Activated CD4-positive, alpha-beta T cell treated with anti-CD3 and anti-CD28 coated beads, Interleukin-2, amount 50 U/mL, for 48 hours (primary cell): ENCODE measurements at regions not wholly inside any gene's neighbourhood (a gene's known extent, or its start where the extent isn't known, plus 50 kb on each side); places are given as distances from the start of the nearest gene placed in this dataset.
"Not testable (repeated sequence)": the region's sequence is repeated elsewhere in the genome, so short reads cannot be mapped to it uniquely, and the experiment has no call there.

Source experiments
- DNase-seq, 2 experiments: peaks; one replicate each; pipeline ENCODE4 v3.0.0-alpha.2; 2020

GRCh38 chr1:38746941-38747600, 112.5 kb downstream of the RRAGC start:
- DNase-seq, result no peak

GRCh38 chr1:38746402-38746935, 113.1 kb downstream of the RRAGC start:
- no peak for DNase-seq

- DNase-seq, result peak in 1 of 2 experiments; percentile 11
Observed at GRCh38 chr1:38745476-38746401, 113.8 kb downstream of the RRAGC start.

GRCh38 chr1:38744452-38745350, 114.9 kb downstream of the RRAGC start:
- no peak for DNase-seq

GRCh38 chr1:38743184-38743583, 116.4 kb downstream of the RRAGC start:
- no peak for DNase-seq

GRCh38 chr1:38741341-38741740, 118.2 kb downstream of the RRAGC start:
- no peak for DNase-seq

- DNase-seq, result no peak
Observed at GRCh38 chr1:38740487-38740886, 119.1 kb downstream of the RRAGC start.

- DNase-seq, result no peak
Observed at GRCh38 chr1:38738207-38738606, 121.4 kb downstream of the RRAGC start.

GRCh38 chr1:38736399-38736798, 123.2 kb downstream of the RRAGC start:
- no peak for DNase-seq

GRCh38 chr1:38735651-38736161, 123.9 kb downstream of the RRAGC start:
- DNase-seq, result no peak

GRCh38 chr1:38733761-38734160, 125.8 kb downstream of the RRAGC start:
- no peak for DNase-seq

GRCh38 chr1:38730511-38731397, 128.8 kb downstream of the RRAGC start:
- no peak for DNase-seq

- no peak for DNase-seq
Observed at GRCh38 chr1:38728585-38728908, 131.0 kb downstream of the RRAGC start.

GRCh38 chr1:38727684-38728584, 131.6 kb downstream of the RRAGC start:
- no peak for DNase-seq

- DNase-seq, result not testable (repeated sequence)
Observed at GRCh38 chr1:38725321-38725961, 134.1 kb downstream of the RRAGC start.

- no peak for DNase-seq
Observed at GRCh38 chr1:38724160-38725131, 135.1 kb downstream of the RRAGC start.

GRCh38 chr1:38721816-38722215, 137.8 kb downstream of the RRAGC start:
- no peak for DNase-seq

- no peak for DNase-seq
Observed at GRCh38 chr1:38719880-38720279, 139.7 kb downstream of the RRAGC start.

- no peak for DNase-seq
Observed at GRCh38 chr1:38718031-38718430, 141.5 kb downstream of the RRAGC start.
